ENCODE measurements at regions not wholly inside any gene's neighbourhood (a gene's known extent, or its start where the extent isn't known, plus 50 kb on each side); places are given as distances from the start of the nearest gene placed in this dataset.
"Not testable (repeated sequence)": the region's sequence is repeated elsewhere in the genome, so short reads cannot be mapped to it uniquely, and the experiment has no call there.

DNA sequence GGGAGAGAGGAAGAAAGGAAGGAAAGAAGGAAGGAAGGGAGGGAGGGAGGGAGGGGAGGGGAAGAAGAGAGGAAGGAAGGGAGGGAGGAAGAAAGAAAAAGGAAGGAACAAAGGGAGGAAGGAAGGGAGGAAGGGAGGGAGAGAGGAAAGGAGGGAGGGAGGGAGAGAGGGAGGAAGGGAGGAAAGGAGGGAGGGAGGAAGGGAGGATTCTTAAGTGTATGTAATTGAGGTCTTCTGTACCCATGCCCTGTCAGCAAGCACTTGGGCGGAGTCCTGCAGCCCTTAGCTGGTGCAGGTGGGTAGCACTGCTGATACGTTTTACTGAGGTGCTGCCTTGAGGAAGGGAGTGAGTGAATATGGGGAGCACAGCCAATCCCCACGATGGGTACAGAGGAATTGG is 56.9 kb upstream of the RASD2 start:
- TF ChIP-seq POLR2AphosphoS5 (IDR thresholded peaks at IDR 0.05) (no peak), POLR2A (IDR thresholded peaks at IDR 0.05) (no peak), EP300 (IDR thresholded peaks at IDR 0.05) (no peak)
- TF ChIP-seq, protein P1, sequence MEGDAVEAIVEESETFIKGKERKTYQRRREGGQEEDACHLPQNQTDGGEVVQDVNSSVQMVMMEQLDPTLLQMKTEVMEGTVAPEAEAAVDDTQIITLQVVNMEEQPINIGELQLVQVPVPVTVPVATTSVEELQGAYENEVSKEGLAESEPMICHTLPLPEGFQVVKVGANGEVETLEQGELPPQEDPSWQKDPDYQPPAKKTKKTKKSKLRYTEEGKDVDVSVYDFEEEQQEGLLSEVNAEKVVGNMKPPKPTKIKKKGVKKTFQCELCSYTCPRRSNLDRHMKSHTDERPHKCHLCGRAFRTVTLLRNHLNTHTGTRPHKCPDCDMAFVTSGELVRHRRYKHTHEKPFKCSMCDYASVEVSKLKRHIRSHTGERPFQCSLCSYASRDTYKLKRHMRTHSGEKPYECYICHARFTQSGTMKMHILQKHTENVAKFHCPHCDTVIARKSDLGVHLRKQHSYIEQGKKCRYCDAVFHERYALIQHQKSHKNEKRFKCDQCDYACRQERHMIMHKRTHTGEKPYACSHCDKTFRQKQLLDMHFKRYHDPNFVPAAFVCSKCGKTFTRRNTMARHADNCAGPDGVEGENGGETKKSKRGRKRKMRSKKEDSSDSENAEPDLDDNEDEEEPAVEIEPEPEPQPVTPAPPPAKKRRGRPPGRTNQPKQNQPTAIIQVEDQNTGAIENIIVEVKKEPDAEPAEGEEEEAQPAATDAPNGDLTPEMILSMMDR (IDR thresholded peaks at IDR 0.05), result no peak
- no peaks in the 10 kb centered on the region for H3K36me3 ChIP-seq
- H3K9me3 ChIP-seq, result no peaks in the 10 kb centered on the region
- no peaks in the 10 kb centered on the region for H3K27me3 ChIP-seq
- DNase-seq, result no peak
- WGBS, 2 donors, result 52 to 59% methylated on average over 3 of the region's 3 CpGs
- H3K27ac ChIP-seq, result no peak overlapping the region
- peaks cover under 1 to 18% (median 14%) of the 10 kb centered on the region in 4 donors for H3K4me1 ChIP-seq
- ATAC-seq (ENCODE audit: low FRiP score in 2 of 2), result no peak
- H3K4me3 ChIP-seq, result no peak overlapping the region

DNA sequence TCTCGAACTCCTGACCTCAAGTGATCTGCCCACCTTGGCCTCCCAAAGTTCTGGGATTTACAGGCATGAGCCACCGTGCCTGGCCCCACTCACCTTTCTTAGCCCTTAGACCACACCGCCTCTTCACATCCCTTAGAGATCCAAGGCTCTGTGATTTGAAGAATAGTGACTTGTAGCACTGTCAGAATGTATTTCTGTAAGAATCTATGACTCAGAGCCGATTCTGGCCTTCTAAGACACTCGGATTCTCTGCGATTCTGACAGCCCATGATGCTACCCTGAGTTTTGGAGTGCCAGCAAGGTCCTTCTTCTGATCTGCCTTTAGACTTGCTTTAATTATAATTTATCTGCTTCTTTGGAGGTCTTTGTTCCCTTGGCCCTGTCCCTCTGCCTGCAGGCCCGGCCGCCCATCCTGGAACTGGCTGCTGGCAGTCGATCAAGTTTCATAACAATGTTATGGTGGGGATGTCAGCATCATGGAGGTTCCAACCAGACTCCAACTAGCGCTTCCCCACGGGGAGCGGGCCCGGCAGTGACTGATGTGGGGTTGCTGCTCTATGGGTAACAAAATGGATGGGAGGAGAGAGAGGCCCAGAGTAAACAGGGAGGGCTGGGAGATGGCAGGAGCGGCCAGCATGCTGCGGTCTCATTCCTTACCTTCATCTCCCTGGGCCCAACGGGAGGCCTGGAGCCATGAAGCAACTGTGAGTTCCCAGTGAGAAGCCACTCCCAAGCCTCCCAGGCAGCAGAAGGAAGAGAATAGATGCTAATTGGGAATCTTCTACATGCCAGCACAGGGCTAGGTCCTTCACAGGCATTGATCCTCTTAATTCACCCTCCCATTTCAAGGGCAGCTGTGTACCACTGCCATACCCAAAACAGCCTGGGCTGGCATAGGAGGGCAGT is 55.7 kb upstream of the RASD2 start:
- DNase-seq (no peak), ATAC-seq (ENCODE audit: low FRiP score in 2 of 2) (no peak)
- no peak for TF ChIP-seq POLR2AphosphoS5 (IDR thresholded peaks at IDR 0.05)
- TF ChIP-seq, protein P1 (IDR thresholded peaks at IDR 0.05), result no peak
- TF ChIP-seq EP300 (IDR thresholded peaks at IDR 0.05), result no peak
- TF ChIP-seq POLR2A (IDR thresholded peaks at IDR 0.05), result no peak
- no peaks in the 10 kb centered on the region for H3K27me3 ChIP-seq
- peaks cover 0 to 17% (median 14%) of the 10 kb centered on the region in 4 donors for H3K4me1 ChIP-seq
- H3K9me3 ChIP-seq, result no peaks in the 10 kb centered on the region
- H3K4me3 ChIP-seq, result no peak overlapping the region
- WGBS, 2 donors, result 85 to 91% methylated on average over 16 of the region's 16 CpGs
- no peak overlapping the region for H3K27ac ChIP-seq
- H3K36me3 ChIP-seq, result no peaks in the 10 kb centered on the region

DNA sequence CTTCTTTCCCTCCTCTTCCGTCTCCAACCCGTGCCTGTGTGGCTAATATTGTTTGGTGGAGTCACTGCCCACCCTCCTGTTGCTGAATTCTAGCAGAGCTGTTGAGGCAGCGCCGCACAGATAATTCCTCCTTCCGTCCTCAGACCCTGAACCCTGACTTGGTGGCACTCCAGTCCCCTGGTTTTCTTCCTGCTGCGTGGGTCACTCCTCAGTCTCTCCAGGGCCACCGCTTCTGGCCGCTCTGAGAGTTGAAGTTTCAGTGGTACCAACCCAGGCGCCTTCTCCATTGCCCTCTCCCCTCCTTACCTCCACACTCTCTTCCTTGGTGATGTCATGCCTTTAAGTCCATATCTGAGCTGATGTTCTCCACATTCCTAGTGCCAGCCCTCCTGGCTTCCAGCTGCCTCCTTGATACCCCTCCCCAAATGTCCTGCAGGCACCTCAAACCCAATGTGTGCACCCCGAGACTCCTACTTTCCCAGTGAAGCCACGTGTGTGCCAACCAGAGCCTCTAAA is 54.5 kb upstream of the RASD2 start:
- H3K36me3 ChIP-seq, result no peaks in the 10 kb centered on the region
- no peak overlapping the region for H3K27ac ChIP-seq
- H3K9me3 ChIP-seq, result no peaks in the 10 kb centered on the region
- peaks cover 0 to 4% (median 3%) of the 10 kb centered on the region in 4 donors for H3K4me1 ChIP-seq
- no peak for ATAC-seq (ENCODE audit: low FRiP score in 2 of 2)
- H3K4me3 ChIP-seq, result no peak overlapping the region
- TF ChIP-seq POLR2AphosphoS5 (IDR thresholded peaks at IDR 0.05) (no peak), EP300 (IDR thresholded peaks at IDR 0.05) (no peak)
- DNase-seq, result no peak
- WGBS, 2 donors, result 89 to 90% methylated on average over 11 of the region's 11 CpGs
- no peaks in the 10 kb centered on the region for H3K27me3 ChIP-seq

DNA sequence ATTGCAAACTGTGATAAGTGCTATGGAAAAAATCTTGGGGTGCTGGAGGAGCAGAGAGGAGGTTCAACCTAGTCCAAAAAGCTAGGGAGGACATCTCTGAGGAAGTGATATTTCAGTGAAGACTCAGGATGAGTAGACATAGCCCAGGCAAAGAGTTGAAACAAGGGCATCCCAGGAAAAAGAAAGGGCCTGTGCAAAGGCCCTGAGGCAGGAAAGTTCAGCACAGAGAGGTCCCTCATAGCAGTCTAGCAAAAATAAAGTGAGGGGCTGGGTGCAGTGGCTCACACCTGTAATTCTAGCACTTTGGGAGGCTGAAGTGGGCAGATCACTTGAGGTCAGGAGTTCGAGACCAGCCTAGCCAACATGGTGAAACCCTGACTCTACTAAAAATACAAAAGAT is 53.0 kb upstream of the RASD2 start:
- not testable (repeated sequence) for H3K36me3 ChIP-seq; H3K27me3 ChIP-seq; DNase-seq; ATAC-seq (ENCODE audit: low FRiP score in 2 of 2); H3K4me3 ChIP-seq; H3K4me1 ChIP-seq; H3K9me3 ChIP-seq; H3K27ac ChIP-seq
- 88% methylated on average over 1 of the region's 1 CpG for WGBS, 2 donors

DNA sequence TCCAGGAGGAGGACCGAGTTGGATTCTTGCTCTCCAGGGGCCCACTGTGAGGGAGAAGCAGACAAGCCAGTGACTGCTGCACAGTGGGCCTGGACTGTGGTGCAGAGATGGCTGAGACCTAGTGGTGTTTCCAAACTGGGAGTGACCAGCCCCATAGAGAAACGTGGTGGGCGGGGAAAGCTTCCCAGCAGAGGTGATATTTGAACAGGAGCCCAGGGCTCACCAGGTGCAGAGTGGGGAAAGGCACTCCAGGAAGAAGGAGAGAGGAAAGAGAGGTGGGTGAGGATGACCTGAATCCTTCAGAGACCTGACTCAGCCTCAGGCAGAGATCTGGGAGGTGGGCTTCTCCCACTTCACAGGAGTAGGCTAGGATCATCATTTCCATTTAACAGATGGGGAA is 52.1 kb upstream of the RASD2 start:
- DNase-seq (no peak), ATAC-seq (ENCODE audit: low FRiP score in 2 of 2) (no peak)
- 58 to 59% methylated on average over 3 of the region's 3 CpGs for WGBS, 2 donors
- H3K27ac ChIP-seq, result no peak overlapping the region
- no peaks in the 10 kb centered on the region for H3K9me3 ChIP-seq
- H3K36me3 ChIP-seq, result no peaks in the 10 kb centered on the region
- TF ChIP-seq EP300 (IDR thresholded peaks at IDR 0.05) (no peak), POLR2A (IDR thresholded peaks at IDR 0.05) (no peak), POLR2AphosphoS5 (IDR thresholded peaks at IDR 0.05) (no peak)
- TF ChIP-seq, protein P1 (IDR thresholded peaks at IDR 0.05), result no peak
- no peak overlapping the region for H3K4me3 ChIP-seq
- H3K4me1 ChIP-seq, result no peaks in the 10 kb centered on the region
- no peaks in the 10 kb centered on the region for H3K27me3 ChIP-seq

Measured in upper lobe of left lung (tissue), 6 donors.